ENCODE measurements at regions not wholly inside any gene's neighbourhood (a gene's known extent, or its start where the extent isn't known, plus 50 kb on each side); places are given as distances from the start of the nearest gene placed in this dataset.

DNA sequence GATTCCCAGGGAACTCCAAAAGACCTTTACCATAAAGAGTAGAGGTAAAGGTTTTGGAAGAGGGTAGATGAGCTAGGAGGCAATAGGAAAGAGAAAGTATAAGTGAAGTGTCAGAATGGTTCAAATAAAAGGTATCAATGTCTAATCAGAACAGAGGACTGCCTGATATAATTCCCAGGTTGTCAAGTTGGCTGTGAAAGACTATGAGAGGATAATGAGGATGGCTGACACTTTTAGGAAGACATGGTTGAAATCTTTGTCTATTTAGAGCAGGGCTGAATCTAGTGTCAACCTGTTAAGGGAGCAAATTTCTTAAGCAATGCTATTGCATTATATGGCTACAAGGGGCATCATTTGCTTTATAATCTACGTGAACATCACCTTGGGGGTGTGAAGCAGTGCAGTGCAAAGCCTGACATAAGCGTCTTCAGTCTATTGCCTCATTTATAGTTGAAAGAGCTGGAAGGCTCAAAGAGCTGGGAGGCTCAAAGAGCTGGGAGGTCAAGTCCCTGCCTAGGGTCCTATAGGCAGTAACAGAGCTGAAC, 308.3 kb upstream of the DEPDC1 start:
- TF ChIP-seq, protein P1, sequence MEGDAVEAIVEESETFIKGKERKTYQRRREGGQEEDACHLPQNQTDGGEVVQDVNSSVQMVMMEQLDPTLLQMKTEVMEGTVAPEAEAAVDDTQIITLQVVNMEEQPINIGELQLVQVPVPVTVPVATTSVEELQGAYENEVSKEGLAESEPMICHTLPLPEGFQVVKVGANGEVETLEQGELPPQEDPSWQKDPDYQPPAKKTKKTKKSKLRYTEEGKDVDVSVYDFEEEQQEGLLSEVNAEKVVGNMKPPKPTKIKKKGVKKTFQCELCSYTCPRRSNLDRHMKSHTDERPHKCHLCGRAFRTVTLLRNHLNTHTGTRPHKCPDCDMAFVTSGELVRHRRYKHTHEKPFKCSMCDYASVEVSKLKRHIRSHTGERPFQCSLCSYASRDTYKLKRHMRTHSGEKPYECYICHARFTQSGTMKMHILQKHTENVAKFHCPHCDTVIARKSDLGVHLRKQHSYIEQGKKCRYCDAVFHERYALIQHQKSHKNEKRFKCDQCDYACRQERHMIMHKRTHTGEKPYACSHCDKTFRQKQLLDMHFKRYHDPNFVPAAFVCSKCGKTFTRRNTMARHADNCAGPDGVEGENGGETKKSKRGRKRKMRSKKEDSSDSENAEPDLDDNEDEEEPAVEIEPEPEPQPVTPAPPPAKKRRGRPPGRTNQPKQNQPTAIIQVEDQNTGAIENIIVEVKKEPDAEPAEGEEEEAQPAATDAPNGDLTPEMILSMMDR (IDR thresholded peaks at IDR 0.05; ENCODE audit: insufficient read depth, low read length), result no peak
- TF ChIP-seq, protein P2, sequence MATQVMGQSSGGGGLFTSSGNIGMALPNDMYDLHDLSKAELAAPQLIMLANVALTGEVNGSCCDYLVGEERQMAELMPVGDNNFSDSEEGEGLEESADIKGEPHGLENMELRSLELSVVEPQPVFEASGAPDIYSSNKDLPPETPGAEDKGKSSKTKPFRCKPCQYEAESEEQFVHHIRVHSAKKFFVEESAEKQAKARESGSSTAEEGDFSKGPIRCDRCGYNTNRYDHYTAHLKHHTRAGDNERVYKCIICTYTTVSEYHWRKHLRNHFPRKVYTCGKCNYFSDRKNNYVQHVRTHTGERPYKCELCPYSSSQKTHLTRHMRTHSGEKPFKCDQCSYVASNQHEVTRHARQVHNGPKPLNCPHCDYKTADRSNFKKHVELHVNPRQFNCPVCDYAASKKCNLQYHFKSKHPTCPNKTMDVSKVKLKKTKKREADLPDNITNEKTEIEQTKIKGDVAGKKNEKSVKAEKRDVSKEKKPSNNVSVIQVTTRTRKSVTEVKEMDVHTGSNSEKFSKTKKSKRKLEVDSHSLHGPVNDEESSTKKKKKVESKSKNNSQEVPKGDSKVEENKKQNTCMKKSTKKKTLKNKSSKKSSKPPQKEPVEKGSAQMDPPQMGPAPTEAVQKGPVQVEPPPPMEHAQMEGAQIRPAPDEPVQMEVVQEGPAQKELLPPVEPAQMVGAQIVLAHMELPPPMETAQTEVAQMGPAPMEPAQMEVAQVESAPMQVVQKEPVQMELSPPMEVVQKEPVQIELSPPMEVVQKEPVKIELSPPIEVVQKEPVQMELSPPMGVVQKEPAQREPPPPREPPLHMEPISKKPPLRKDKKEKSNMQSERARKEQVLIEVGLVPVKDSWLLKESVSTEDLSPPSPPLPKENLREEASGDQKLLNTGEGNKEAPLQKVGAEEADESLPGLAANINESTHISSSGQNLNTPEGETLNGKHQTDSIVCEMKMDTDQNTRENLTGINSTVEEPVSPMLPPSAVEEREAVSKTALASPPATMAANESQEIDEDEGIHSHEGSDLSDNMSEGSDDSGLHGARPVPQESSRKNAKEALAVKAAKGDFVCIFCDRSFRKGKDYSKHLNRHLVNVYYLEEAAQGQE (IDR thresholded peaks at IDR 0.05; ENCODE audit: insufficient replicate concordance, low read depth), result no peak
- no peak for TF ChIP-seq POLR2AphosphoS5 (IDR thresholded peaks at IDR 0.05; ENCODE audit: low read depth)
- no peak for TF ChIP-seq GABPA (IDR thresholded peaks at IDR 0.05; ENCODE audit: low read depth)

Measured in HL-60 (cell line).